H1 (cell line): ENCODE measurements at regions not wholly inside any gene's neighbourhood (a gene's known extent, or its start where the extent isn't known, plus 50 kb on each side); places are given as distances from the start of the nearest gene placed in this dataset.

Experiments used
- CBX8 ChIP-seq: fragments of 300-800, 300-1000 bp; sonication (generic); IDR thresholded peaks from 2 replicates; pipeline ENCODE4 v1.7.1; 2016; ENCODE audit warnings: low read depth, low read length, borderline replicate concordance
- EZH2 ChIP-seq: fragments of 200-600 bp; sonication (generic); IDR thresholded peaks from 2 replicates; pipeline ENCODE4 v1.7.1; 2012; ENCODE audit warnings: low read depth, mild to moderate bottlenecking, moderate library complexity, low read length, inconsistent platforms; ENCODE audit not compliant: severe bottlenecking
- NANOG ChIP-seq: IDR thresholded peaks from 2 replicates; pipeline ENCODE4 v1.6.1; 2011; ENCODE audit warnings: low read length, low read depth, mild to moderate bottlenecking, inconsistent platforms; ENCODE audit not compliant: insufficient read depth, poor library complexity, severe bottlenecking
- POLR2AphosphoS5 ChIP-seq: IDR thresholded peaks from 2 replicates; pipeline ENCODE4 v1.6.1; 2011; ENCODE audit warnings: low read depth, low read length
- SP4 ChIP-seq: IDR thresholded peaks from 2 replicates; pipeline ENCODE4 v1.6.1; 2012; ENCODE audit warnings: low read length, inconsistent platforms

DNA sequence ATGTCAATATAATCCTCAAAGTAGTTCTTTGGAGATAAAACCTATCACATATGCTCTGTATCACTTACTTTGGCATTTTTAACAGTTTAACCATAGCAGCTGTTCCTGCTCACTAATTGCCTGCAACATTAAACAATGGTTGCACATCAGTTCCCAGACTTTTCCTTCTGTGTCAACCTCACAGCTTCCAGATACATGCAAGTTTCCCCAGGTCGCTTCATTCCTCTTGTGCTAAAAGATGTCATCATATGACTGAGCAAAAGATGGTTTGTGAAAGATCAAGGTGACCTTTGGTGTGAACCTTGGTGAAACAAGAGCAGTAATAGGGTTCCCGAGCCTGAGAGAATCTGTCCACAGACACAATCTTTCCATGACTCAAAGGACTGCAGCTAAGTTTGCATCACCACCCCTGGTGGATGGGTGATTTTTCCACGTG, 500.4 kb upstream of the PAPPA start (continued):
- TF ChIP-seq EZH2, result no peak
- no peak for TF ChIP-seq NANOG
- TF ChIP-seq CBX8, result no peak
- TF ChIP-seq SP4, result no peak
- no peak for TF ChIP-seq POLR2AphosphoS5
